ENCODE measurements at regions not wholly inside any gene's neighbourhood (a gene's known extent, or its start where the extent isn't known, plus 50 kb on each side); places are given as distances from the start of the nearest gene placed in this dataset.

- Histone ChIP-seq H3K4me1 (replicated peaks) (no peaks in the 10 kb centered on the region), H3K36me3 (no peaks in the 10 kb centered on the region), H3K9me3 (no peaks in the 10 kb centered on the region), H3K27me3 (replicated peaks; ENCODE audit: insufficient read depth) (no peaks in the 10 kb centered on the region), H3K4me3 (no peak overlapping the region), H3K27ac (no peak overlapping the region)
- 63% methylated on average over 4 of the region's 4 CpGs for WGBS
- no peak for DNase-seq (ENCODE audit: low spot score)
- intact Hi-C loops (cut with DNase I), result no loop called here
- TF ChIP-seq POLR2A (IDR thresholded peaks at IDR 0.05) (no peak), POLR2AphosphoS5 (IDR thresholded peaks at IDR 0.05) (no peak), CTCF (IDR thresholded peaks at IDR 0.05) (no peak)
Observed at GRCh38 chr2:129821445-129821844, 158.0 kb upstream of the RAB6C start.

GRCh38 chr2:129823044-129823443, 156.4 kb upstream of the RAB6C start:
- H3K4me3 ChIP-seq, result no peak overlapping the region
- no peak for TF ChIP-seq POLR2A (IDR thresholded peaks at IDR 0.05)
- TF ChIP-seq POLR2AphosphoS5 (IDR thresholded peaks at IDR 0.05), result no peak
- no peak for TF ChIP-seq CTCF (IDR thresholded peaks at IDR 0.05)
- H3K4me1 ChIP-seq (replicated peaks), result no peaks in the 10 kb centered on the region
- H3K27ac ChIP-seq, result no peak overlapping the region
- H3K27me3 ChIP-seq (replicated peaks; ENCODE audit: insufficient read depth), result no peaks in the 10 kb centered on the region
- H3K9me3 ChIP-seq, result no peaks in the 10 kb centered on the region
- no peaks in the 10 kb centered on the region for H3K36me3 ChIP-seq
- intact Hi-C loops (cut with DNase I), result no loop called here
- DNase-seq (ENCODE audit: low spot score), result no peak
- WGBS, result 87% methylated on average over 10 of the region's 10 CpGs

DNA sequence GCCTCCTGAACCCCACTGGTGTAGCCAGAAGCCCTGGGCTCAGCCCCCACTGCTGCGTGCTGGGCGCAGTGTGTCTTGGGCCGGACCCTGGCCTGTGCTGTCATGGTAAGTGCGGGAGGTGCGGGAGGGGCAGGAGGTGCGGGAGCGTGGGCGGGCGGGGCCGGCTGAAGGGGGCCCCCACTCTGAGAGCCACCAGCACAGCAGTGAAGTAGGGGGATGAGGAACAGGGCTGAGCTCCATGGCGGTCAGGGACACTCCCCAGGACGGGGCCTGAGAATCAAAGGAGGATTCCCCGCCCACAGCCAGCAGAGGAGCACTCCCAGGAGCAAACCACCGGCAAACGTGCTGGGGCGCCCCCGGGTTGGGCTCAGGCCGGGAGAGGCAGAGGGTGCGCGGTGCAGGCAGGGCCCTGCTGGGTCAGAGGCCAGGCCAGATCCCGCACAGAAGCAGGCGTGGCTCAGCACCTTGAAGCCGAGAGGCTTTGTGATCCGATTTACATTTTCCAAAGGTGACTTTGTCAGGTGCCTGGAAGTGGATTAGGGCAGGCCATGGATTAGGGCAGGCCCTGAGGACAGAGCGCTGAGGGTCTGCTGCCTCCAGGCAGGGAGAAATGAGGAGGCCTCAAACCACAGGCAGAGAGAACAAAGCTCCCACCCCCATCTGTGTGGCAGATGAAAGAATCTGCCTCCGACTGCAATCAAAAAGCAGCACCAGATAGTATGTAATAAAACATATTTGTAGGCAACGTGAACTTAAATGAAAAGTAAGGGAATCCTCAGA, 152.0 kb upstream of the RAB6C start:
- intact Hi-C loops (cut with DNase I), result no loop called here
- Histone ChIP-seq H3K4me3 (no peak overlapping the region), H3K36me3 (no peaks in the 10 kb centered on the region), H3K27me3 (replicated peaks; ENCODE audit: insufficient read depth) (no peaks in the 10 kb centered on the region), H3K9me3 (no peaks in the 10 kb centered on the region), H3K27ac (no peak overlapping the region), H3K4me1 (replicated peaks) (no peaks in the 10 kb centered on the region)
- TF ChIP-seq POLR2AphosphoS5 (IDR thresholded peaks at IDR 0.05), result no peak
- no peak for TF ChIP-seq POLR2A (IDR thresholded peaks at IDR 0.05)
- no peak for TF ChIP-seq CTCF (IDR thresholded peaks at IDR 0.05)
- 61% methylated on average over 27 of the region's 27 CpGs for WGBS
- no peak for DNase-seq (ENCODE audit: low spot score)

DNA sequence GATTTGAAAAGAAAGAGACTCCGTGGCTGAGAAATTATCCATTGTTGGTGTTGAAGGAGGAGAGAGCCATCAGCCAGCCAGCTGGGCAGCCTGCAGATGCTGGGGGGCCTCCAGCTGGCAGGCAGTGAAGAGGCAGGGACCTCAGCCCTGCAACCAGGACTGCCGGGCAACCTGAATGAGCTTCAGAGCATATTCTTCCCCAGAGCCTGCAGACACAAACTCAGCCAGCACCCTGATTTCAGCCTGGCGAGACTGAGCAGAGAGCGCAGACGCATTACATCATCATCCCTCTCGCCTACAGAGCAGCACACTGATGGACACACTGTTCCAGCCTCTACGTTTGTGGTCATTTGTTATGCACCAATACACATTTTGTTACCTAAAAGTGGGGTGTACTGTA, 150.7 kb upstream of the RAB6C start:
- intact Hi-C loops (cut with DNase I), result no loop called here
- TF ChIP-seq POLR2AphosphoS5 (IDR thresholded peaks at IDR 0.05) (no peak), POLR2A (IDR thresholded peaks at IDR 0.05) (no peak)
- no peaks in the 10 kb centered on the region for H3K9me3 ChIP-seq
- no peaks in the 10 kb centered on the region for H3K4me1 ChIP-seq (replicated peaks)
- H3K4me3 ChIP-seq, result no peak overlapping the region
- DNase-seq (ENCODE audit: low spot score), result no peak
- no peaks in the 10 kb centered on the region for H3K27me3 ChIP-seq (replicated peaks; ENCODE audit: insufficient read depth)
- 86% methylated on average over 7 of the region's 7 CpGs for WGBS
- H3K27ac ChIP-seq, result no peak overlapping the region
- no peaks in the 10 kb centered on the region for H3K36me3 ChIP-seq

DNA sequence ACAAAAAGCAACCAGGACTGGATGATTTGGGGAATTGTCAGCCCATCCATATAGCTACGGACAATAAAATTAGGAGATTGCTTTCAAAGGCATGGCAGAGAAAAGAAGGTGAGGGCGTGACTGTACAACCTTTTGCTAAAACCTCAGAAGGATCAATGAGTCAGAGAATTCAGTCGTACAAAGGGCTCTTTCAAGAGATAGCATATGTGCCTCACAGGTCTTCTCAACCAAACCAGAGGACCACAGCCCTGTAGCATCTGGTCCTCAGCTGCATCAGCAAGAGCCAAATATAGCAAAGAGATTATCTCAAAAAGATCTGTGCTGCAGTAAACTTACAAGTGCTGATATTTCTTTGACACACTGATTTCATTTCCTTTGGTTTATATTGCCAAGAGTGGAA, 149.9 kb upstream of the RAB6C start:
- TF ChIP-seq POLR2AphosphoS5 (IDR thresholded peaks at IDR 0.05) (no peak), POLR2A (IDR thresholded peaks at IDR 0.05) (no peak), CTCF (IDR thresholded peaks at IDR 0.05) (no peak)
- intact Hi-C loops (cut with DNase I), result no loop called here
- Histone ChIP-seq H3K4me1 (replicated peaks) (no peaks in the 10 kb centered on the region), H3K27ac (no peak overlapping the region), H3K27me3 (replicated peaks; ENCODE audit: insufficient read depth) (no peaks in the 10 kb centered on the region), H3K9me3 (no peaks in the 10 kb centered on the region), H3K36me3 (no peaks in the 10 kb centered on the region), H3K4me3 (no peak overlapping the region)
- DNase-seq (ENCODE audit: low spot score), result no peak
- 93% methylated on average over 3 of the region's 3 CpGs for WGBS

All from prostate gland (tissue), 2 donors.